ENCODE measurements at regions not wholly inside any gene's neighbourhood (a gene's known extent, or its start where the extent isn't known, plus 50 kb on each side); places are given as distances from the start of the nearest gene placed in this dataset.
"Not testable (repeated sequence)": the region's sequence is repeated elsewhere in the genome, so short reads cannot be mapped to it uniquely, and the experiment has no call there.

- POLR2A ChIA-PET = no interaction called here
- CTCF ChIA-PET = no interaction called here
- no peaks in the 10 kb centered on the region for H3K36me3 Mint-ChIP-seq (ENCODE audit: low read depth)
Measured at GRCh38 chrY:12310832-12311231, 390.2 kb upstream of the USP9Y start.

GRCh38 chrY:12327751-12328150 lies 373.3 kb upstream of the USP9Y start:
- no peak for TF ChIP-seq CTCF (IDR thresholded peaks at IDR 0.05)
- no peak for ATAC-seq (ENCODE audit: poor library complexity)
- POLR2A ChIA-PET = no interaction called here
- Histone ChIP-seq H3K36me3 (ENCODE audit: insufficient read depth, low read length) (no peaks in the 10 kb centered on the region), H3K27ac (ENCODE audit: low read depth in 1 of 2, low read length in 2 of 2) (no peak overlapping the region), H3K27me3 (ENCODE audit: control insufficient read depth in 1 of 2, insufficient read depth in 2 of 2, low read length in 2 of 2) (no peaks in the 10 kb centered on the region), H3K9me3 (ENCODE audit: control insufficient read depth in 1 of 2, insufficient read depth in 1 of 2, low read length in 2 of 2) (no peaks in the 10 kb centered on the region), H3K4me1 (ENCODE audit: insufficient read depth, low read length) (no peaks in the 10 kb centered on the region), H3K4me3 (ENCODE audit: low read length) (no peak overlapping the region)
- Mint-ChIP-seq H3K4me3 (no peak overlapping the region), H3K9me3 (no peaks in the 10 kb centered on the region), H3K27ac (no peak overlapping the region), H3K4me1 (ENCODE audit: low read depth) (no peaks in the 10 kb centered on the region), H3K27me3 (no peaks in the 10 kb centered on the region), H3K36me3 (ENCODE audit: low read depth) (no peaks in the 10 kb centered on the region)
- no peak for DNase-seq
- intact Hi-C loops (cut with DNase I, micrococcal nuclease) = no loop called here
- CTCF ChIA-PET = no interaction called here

More at GRCh38 chrY:12310832-12311231, 390.2 kb upstream of the USP9Y start:
- H3K4me3 Mint-ChIP-seq = no peak overlapping the region
- H3K4me1 ChIP-seq (ENCODE audit: insufficient read depth, low read length) = no peaks in the 10 kb centered on the region
- no peaks in the 10 kb centered on the region for H3K9me3 ChIP-seq (ENCODE audit: control insufficient read depth in 1 of 2, insufficient read depth in 1 of 2, low read length in 2 of 2)
- DNase-seq = no peak
- H3K27me3 Mint-ChIP-seq = no peaks in the 10 kb centered on the region
- H3K4me3 ChIP-seq (ENCODE audit: low read length) = no peak overlapping the region
- H3K27me3 ChIP-seq (ENCODE audit: control insufficient read depth in 1 of 2, insufficient read depth in 2 of 2, low read length in 2 of 2) = no peaks in the 10 kb centered on the region
- H3K27ac ChIP-seq (ENCODE audit: low read depth in 1 of 2, low read length in 2 of 2) = no peak overlapping the region
- H3K36me3 ChIP-seq (ENCODE audit: insufficient read depth, low read length) = no peaks in the 10 kb centered on the region
- TF ChIP-seq CTCF (IDR thresholded peaks at IDR 0.05) = no peak
- no peaks in the 10 kb centered on the region for H3K4me1 Mint-ChIP-seq (ENCODE audit: low read depth)
- ATAC-seq (ENCODE audit: poor library complexity) = no peak
- intact Hi-C loops (cut with DNase I, micrococcal nuclease) = no loop called here
- H3K9me3 Mint-ChIP-seq = no peaks in the 10 kb centered on the region
- H3K27ac Mint-ChIP-seq = no peak overlapping the region

GRCh38 chrY:12331917-12332316 lies 369.1 kb upstream of the USP9Y start:
- H3K27ac ChIP-seq (ENCODE audit: low read depth in 1 of 2, low read length in 2 of 2); H3K4me3 ChIP-seq (ENCODE audit: low read length); H3K27me3 ChIP-seq (ENCODE audit: control insufficient read depth in 1 of 2, insufficient read depth in 2 of 2, low read length in 2 of 2); H3K36me3 Mint-ChIP-seq (ENCODE audit: low read depth); H3K9me3 ChIP-seq (ENCODE audit: control insufficient read depth in 1 of 2, insufficient read depth in 1 of 2, low read length in 2 of 2); H3K27ac Mint-ChIP-seq; H3K4me3 Mint-ChIP-seq; H3K4me1 Mint-ChIP-seq (ENCODE audit: low read depth); POLR2A ChIA-PET; intact Hi-C loops (cut with DNase I, micrococcal nuclease); CTCF ChIA-PET; DNase-seq; H3K4me1 ChIP-seq (ENCODE audit: insufficient read depth, low read length); H3K36me3 ChIP-seq (ENCODE audit: insufficient read depth, low read length); ATAC-seq (ENCODE audit: poor library complexity); H3K9me3 Mint-ChIP-seq; H3K27me3 Mint-ChIP-seq: not testable (repeated sequence)

- Mint-ChIP-seq H3K27me3 (peaks cover 4% of the 10 kb centered on the region), H3K36me3 (ENCODE audit: low read depth) (no peaks in the 10 kb centered on the region), H3K9me3 (no peaks in the 10 kb centered on the region), H3K4me3 (no peak overlapping the region), H3K4me1 (ENCODE audit: low read depth) (no peaks in the 10 kb centered on the region), H3K27ac (no peak overlapping the region)
- H3K36me3 ChIP-seq (ENCODE audit: insufficient read depth, low read length) = no peaks in the 10 kb centered on the region
- intact Hi-C loops (cut with DNase I, micrococcal nuclease) = no loop called here
- ChIA-PET POLR2A (no interaction called here), CTCF (no interaction called here)
- TF ChIP-seq CTCF (IDR thresholded peaks at IDR 0.05) = no peak
- no peak for ATAC-seq (ENCODE audit: poor library complexity)
- H3K4me1 ChIP-seq (ENCODE audit: insufficient read depth, low read length) = no peaks in the 10 kb centered on the region
- no peak overlapping the region for H3K4me3 ChIP-seq (ENCODE audit: low read length)
- H3K27me3 ChIP-seq (ENCODE audit: control insufficient read depth in 1 of 2, insufficient read depth in 2 of 2, low read length in 2 of 2) = no peaks in the 10 kb centered on the region
- no peak for DNase-seq
- no peaks in the 10 kb centered on the region for H3K9me3 ChIP-seq (ENCODE audit: control insufficient read depth in 1 of 2, insufficient read depth in 1 of 2, low read length in 2 of 2)
- no peak overlapping the region for H3K27ac ChIP-seq (ENCODE audit: low read depth in 1 of 2, low read length in 2 of 2)
Measured at GRCh38 chrY:12343211-12343610, 357.8 kb upstream of the USP9Y start.
